Gastroesophageal sphincter (tissue), 3 donors: ENCODE measurements at regions not wholly inside any gene's neighbourhood (a gene's known extent, or its start where the extent isn't known, plus 50 kb on each side); places are given as distances from the start of the nearest gene placed in this dataset.

Experiments
- EP300 ChIP-seq: sonication (generic); formaldehyde crosslinking; IDR thresholded peaks from one replicate; pipeline ENCODE4 v1.6.1; 2017; ENCODE audit warnings: antibody characterized with exemption, mild to moderate bottlenecking
- POLR2A ChIP-seq, 2 donors: fragments of 450-650 bp; IDR thresholded peaks; one replicate each; pipeline ENCODE4 v1.6.1; 2017; ENCODE audit warnings: antibody characterized with exemption in 2 of 2, mild to moderate bottlenecking in 2 of 2, moderate library complexity in 1 of 2
- POLR2AphosphoS5 ChIP-seq: sonication (generic); formaldehyde crosslinking; IDR thresholded peaks from one replicate; pipeline ENCODE4 v1.6.1; 2017; ENCODE audit warnings: antibody characterized with exemption
- TF ChIP-seq, protein P1 (sequence below), 4 experiments: fragments of 200-600 bp in 2 of 4; fragments of 450-650 bp in 2 of 4; sonication (generic) in 1 of 4; IDR thresholded peaks; one replicate each; pipeline ENCODE4 v1.5.1; 2017 to 2019; ENCODE audit warnings: antibody characterized with exemption in 4 of 4, mild to moderate bottlenecking in 2 of 4, moderate library complexity in 2 of 4

GRCh38 chr1:221824909-221825308, 83.0 kb upstream of the DUSP10 start:
- TF ChIP-seq POLR2A (IDR thresholded peaks at IDR 0.05) (no peak), POLR2AphosphoS5 (no peak), EP300 (no peak)
- TF ChIP-seq, protein P1, sequence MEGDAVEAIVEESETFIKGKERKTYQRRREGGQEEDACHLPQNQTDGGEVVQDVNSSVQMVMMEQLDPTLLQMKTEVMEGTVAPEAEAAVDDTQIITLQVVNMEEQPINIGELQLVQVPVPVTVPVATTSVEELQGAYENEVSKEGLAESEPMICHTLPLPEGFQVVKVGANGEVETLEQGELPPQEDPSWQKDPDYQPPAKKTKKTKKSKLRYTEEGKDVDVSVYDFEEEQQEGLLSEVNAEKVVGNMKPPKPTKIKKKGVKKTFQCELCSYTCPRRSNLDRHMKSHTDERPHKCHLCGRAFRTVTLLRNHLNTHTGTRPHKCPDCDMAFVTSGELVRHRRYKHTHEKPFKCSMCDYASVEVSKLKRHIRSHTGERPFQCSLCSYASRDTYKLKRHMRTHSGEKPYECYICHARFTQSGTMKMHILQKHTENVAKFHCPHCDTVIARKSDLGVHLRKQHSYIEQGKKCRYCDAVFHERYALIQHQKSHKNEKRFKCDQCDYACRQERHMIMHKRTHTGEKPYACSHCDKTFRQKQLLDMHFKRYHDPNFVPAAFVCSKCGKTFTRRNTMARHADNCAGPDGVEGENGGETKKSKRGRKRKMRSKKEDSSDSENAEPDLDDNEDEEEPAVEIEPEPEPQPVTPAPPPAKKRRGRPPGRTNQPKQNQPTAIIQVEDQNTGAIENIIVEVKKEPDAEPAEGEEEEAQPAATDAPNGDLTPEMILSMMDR (IDR thresholded peaks at IDR 0.05), result no peak
